ENCODE measurements at regions not wholly inside any gene's neighbourhood (a gene's known extent, or its start where the extent isn't known, plus 50 kb on each side); places are given as distances from the start of the nearest gene placed in this dataset.

- DNase-seq (ENCODE audit: low read depth): no peak
Observed at GRCh38 chr12:84603484-84604248, 308.9 kb downstream of the SLC6A15 start.

GRCh38 chr12:84601483-84601882 is 311.1 kb downstream of the SLC6A15 start:
- DNase-seq (ENCODE audit: low read depth): no peak

DNA sequence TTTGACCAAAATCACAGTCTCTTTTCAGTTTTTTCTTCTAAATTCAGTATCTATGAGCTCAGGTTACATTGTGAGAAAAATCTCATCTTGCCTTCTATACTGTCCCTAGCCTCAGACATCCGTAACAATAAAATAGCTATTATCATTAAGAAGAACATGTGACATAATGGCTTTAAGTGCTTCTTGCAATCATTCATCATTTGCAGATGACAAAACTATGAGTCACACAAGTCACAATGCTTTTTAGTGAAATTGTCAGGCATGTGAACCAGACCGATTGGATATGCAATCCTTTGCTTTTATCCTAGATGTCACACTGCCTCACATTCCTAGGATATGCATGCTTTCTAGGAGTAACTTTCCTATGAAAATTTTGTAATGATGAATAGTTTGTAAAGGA is 313.1 kb downstream of the SLC6A15 start:
- DNase-seq (ENCODE audit: low read depth): peak; percentile 13

DNA sequence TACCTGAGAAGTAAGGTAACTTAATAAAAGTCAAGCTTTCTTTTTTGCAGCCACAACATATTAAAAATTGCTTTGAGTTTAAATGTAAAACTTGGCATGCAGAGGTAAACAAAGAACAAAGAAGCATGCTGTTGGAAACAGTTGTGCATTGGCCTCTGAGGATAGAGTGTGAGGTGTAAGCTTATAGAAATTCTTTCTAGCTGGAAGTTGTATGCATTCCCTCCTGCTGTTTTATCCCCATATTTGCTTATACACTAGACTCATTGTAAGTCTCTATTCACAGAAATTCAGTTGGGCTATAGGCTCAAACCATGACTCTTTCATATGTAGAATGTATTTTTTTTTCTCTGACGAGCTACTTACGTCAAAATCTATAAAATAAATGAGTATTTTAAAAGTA is 316.3 kb downstream of the SLC6A15 start:
- DNase-seq (ENCODE audit: low read depth): no peak

GRCh38 chr12:84594157-84594556 is 318.4 kb downstream of the SLC6A15 start:
- no peak for DNase-seq (ENCODE audit: low read depth)

- DNase-seq (ENCODE audit: low read depth): no peak
Observed at GRCh38 chr12:84585776-84586395, 326.7 kb downstream of the SLC6A15 start.

- DNase-seq (ENCODE audit: low read depth): no peak
Observed at GRCh38 chr12:84572196-84572595, 340.4 kb downstream of the SLC6A15 start.

DNA sequence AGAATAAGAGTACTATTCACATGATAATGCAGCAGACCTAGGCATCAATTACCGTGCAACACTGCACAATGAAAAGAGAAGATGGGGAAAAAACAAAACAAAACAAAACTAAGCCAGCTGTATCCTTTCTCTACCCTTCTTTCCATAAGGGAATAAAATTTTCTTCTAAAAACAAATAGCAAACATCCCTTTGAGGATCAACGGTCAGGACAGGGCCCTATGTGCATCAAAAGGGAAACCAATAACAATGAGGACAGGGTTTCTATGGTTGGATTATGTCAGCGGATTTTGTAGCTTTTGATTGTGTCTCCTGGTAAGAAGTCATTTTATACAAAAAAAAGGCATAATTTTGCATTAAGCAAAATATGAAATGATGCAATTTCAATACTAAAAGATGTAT is 350.3 kb downstream of the SLC6A15 start:
- DNase-seq (ENCODE audit: low read depth): no peak

DNA sequence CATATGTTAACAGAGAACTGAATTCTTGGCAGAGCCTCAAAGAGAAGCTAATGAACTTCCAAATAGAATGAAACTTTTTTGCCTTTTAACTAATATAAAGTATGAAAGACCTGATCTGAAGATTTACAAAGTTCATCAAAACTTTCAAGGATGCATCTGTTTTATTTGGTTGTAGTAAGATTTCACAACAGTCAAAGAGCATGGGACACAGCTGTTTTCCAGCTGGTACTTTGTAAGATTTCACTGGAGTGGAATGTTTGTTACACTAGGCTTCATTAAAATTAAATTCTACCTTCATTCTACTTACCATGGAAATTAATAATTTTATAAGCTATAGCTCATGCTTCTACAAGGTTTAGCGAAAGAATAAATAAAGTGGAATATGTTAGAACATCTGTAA is 351.2 kb downstream of the SLC6A15 start:
- peak; percentile 1 for DNase-seq (ENCODE audit: low read depth)

DNA sequence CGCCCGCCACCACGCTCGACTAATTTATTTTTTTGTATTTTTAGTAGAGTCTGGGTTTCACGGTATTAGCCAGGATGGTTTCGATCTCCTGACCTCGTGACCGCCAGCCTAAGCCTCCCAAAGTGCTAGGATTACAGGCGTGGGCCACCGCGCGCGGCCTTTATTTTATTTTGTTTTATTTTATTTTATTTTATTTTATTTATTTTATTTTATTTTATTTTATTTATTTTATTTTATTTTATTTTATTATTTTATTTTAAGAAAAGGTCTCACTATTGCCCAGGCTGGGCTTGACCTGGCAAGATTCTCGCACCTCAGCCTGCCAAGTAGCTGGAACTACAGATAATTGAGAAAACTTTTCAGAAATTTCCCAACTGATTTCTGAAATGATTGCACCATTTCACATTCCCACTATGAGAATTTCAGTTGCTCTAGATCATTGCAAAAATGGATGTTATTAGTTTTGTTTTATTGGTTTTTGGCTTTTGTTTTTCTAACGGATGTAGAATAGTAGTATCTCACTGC is 358.3 kb downstream of the SLC6A15 start:
- DNase-seq (ENCODE audit: low read depth): no peak

DNA sequence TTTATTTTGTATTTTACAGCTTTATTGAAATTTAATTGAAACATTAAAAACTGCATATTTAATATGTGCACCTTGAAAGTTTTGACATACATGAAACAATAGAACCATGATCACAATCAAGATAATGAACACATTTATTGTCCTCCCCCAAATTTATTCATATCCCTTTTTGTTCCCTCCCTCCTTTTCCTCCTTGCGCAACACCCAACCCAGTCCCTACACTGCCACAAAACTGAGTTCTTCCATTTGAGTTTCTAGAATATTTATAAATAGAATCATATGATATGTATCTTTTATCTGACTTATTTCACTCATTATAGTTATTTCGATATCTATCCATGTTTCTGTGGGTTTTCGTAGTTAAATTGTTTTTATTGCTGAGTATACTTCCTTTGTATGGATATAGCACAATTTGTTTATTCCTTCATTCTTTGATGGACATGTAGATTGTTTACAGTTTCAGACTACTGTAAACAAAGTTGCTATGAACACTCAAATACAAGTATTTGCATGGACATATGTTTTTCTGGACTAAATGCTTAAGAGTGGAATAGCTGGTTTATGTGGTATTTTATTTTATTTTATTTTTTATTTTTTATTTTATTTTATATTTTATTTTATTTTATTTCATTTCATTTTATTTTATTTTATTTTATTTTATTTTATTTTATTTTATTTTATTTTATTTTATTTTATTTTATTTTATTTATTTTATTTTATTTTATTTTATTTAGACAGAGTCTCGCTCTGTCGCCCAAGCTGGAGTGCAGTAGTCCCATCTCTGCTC is 359.1 kb downstream of the SLC6A15 start:
- no peak for DNase-seq (ENCODE audit: low read depth)

DNA sequence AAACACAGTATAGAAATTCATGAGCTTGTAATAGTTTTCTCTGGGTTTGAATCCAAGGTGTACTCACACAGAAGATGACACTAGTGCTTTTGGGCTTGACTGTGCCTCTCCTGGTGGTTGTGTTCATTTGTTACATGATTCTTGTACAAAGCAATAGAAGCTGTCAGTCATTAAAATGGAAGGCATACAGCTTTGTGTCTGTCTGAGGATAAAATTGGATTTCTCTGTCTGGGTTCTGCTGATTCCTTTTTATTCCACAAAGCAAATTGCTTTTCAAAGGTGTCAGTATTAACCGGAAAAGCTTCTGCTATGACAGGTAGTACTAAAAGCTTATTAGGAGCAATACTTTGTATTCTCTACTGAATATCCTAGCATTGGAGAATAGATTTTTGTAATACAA is 361.2 kb downstream of the SLC6A15 start:
- no peak for DNase-seq (ENCODE audit: low read depth)

GRCh38 chr12:84550518-84550917 is 362.1 kb downstream of the SLC6A15 start:
- DNase-seq (ENCODE audit: low read depth): no peak

DNA sequence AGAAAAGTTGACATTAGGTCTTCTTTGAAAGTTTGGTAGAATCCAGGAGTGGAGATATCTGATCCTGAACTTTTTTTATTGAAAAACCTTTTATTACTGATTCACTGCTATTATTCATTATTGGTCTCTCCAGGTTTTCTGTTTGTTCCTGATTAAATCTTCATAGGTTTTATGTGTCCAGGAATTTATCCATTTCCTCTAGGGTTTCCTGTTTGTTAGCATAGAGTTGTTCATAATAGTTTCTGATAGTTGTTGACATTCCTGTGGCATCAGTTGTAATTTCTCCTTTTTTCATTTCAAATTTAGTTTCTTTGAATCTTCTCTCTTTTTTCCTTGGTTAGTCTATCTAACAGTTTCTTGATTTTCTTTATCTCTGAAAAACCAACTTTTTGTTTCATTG is 370.3 kb downstream of the SLC6A15 start:
- DNase-seq (ENCODE audit: low read depth): no peak

GRCh38 chr12:84537666-84538065 is 374.9 kb downstream of the SLC6A15 start:
- DNase-seq (ENCODE audit: low read depth): no peak

DNA sequence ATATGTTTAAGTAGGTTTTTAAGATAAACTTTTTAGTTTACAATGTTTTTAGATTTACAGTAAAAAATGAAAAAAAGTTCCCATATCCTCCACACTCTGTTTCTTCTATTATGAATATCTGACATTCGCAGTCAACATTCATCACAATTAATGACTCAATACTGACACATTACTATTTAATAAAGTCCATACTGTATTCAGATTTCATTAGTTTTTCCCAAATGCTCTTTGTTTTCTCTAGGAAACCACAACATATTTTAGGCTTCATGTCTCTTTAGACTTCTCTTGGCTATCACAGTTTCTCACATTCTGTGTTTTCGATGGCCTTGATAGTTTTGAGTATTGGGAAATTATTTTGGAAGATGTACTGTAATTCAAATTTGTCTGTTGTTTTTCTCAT is 399.8 kb downstream of the SLC6A15 start:
- no peak for DNase-seq (ENCODE audit: low read depth)

DNA sequence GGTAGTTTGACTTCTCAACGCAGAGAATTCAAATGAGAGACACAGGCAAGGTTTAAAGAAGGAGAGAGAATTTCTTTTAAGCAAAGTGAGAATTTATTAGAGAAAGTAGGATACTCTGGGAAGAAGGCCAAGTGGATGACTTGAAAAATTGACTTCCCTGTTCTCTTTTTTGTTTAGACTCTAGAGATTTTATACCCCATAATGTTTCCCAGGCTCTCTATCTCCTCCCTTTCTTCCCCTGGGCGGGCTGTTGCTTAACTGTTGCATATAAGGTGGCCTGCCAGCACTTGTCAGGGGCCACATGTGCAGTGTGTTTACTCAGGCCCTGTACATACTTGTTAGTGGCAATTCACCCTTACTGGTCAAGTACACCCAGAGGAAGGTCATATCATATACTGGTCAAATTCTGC is 403.7 kb downstream of the SLC6A15 start:
- no peak for DNase-seq (ENCODE audit: low read depth)

DNA sequence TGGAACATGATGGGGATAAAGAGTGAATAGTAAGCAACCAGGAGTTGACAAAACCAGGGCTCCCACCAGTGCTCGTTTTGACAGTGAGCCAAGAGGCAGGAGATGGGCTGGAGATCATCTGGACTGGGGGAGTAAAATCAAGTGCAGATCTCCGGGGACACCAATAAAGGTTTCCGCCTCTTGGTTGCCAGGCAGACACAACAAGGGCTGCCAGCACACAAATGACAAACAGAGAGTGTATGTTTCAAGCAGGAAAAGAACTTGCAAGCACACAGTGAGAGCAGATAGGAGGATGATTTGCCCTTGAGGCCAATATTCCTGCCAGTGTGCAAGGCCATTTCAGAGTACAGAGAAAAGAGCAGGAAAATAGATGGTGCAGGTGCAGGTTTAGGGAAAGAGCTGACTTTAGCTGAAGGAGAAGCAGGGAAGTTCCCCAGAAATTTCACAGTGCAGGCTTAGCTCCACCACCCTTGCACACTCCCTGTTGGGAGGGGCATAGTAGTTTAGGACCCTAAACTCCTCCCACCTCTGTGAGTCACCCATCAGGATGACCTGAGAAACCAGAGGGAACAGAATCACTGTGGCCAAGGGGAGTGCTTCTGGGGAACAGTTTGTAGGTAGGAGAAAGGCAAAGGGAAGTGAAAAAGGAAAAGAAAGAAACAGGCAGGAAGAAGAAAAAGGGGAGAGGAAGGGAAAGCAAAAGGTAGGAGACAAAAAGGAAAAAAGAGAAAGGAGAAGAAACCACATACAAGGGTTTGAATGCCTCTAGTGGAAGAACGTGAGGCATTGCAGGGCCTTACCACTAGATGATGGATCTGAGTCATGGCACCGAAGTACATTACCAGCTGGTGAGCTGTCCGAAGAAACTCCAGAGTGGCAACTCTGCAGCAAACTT is 404.4 kb downstream of the SLC6A15 start:
- peak; percentile 75 for DNase-seq (ENCODE audit: low read depth)

GRCh38 chr12:84506282-84506681 is 406.3 kb downstream of the SLC6A15 start:
- DNase-seq (ENCODE audit: low read depth): no peak

DNA sequence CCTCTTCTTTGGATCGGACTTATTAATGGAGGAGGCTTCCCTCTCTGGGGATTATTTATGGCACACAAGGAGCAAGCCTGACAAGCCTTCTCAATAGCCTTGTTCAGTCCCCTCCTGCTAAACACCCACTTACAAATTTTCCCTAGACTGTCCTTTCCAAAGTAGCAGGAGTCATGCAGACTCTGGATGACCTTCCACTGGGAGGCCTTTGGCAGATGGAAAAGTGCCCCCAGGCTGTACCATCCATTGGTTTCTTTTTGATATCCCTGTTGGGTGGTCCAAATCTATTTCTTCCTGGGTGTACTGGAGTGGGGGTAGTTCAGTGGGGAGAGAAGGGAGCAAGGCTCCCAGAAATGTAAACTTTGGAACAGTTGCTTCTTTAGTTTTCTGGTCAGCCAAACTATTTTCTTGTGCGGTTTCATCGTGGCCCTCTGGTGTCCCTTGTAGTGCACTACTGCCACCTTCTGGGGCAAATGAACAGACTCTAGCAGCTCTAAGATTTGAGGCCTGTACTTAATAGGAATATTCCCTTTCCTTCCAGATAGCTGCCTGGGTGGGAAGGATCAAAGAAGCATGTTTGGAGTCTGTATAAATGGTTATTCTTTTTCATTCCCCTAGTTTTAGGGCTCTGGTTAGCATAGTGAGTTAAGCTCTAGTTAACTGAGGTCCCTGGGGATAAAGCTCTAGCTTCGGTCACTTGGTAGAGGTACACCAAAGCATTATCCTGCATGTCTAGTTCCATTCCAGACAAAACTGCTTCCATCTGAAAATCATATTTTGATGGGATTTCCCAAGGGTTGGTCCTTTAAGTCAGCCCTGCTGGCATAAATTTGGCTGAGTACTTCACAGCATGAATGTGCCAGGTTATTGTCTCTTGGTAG is 409.5 kb downstream of the SLC6A15 start:
- peak; percentile 43 for DNase-seq (ENCODE audit: low read depth)

All from myocyte (in vitro differentiated cells).